ENCODE measurements at regions not wholly inside any gene's neighbourhood (a gene's known extent, or its start where the extent isn't known, plus 50 kb on each side); places are given as distances from the start of the nearest gene placed in this dataset.

GRCh38 chr11:106305458-106305857, 228.0 kb downstream of the AASDHPPT start:
- ChIA-PET POLR2A (no interaction called here), CTCF (no interaction called here)
- H3K36me3 Mint-ChIP-seq (ENCODE audit: insufficient read depth, unreplicated experiment) = no peaks in the 10 kb centered on the region
- H3K4me3 Mint-ChIP-seq (ENCODE audit: unreplicated experiment) = no peak overlapping the region
- no peaks in the 10 kb centered on the region for H3K36me3 ChIP-seq (ENCODE audit: control insufficient read depth, insufficient read depth, low read length)
- BruUV-seq (replicated peaks) = no TSS peak
- intact Hi-C loops (cut with micrococcal nuclease; ENCODE audit: unreplicated experiment) = loop anchor here (1.0 kb wide), 1 partner anchor 162 kb away; no protein-coding TSS in a partner anchor
- TF ChIP-seq, protein P1, sequence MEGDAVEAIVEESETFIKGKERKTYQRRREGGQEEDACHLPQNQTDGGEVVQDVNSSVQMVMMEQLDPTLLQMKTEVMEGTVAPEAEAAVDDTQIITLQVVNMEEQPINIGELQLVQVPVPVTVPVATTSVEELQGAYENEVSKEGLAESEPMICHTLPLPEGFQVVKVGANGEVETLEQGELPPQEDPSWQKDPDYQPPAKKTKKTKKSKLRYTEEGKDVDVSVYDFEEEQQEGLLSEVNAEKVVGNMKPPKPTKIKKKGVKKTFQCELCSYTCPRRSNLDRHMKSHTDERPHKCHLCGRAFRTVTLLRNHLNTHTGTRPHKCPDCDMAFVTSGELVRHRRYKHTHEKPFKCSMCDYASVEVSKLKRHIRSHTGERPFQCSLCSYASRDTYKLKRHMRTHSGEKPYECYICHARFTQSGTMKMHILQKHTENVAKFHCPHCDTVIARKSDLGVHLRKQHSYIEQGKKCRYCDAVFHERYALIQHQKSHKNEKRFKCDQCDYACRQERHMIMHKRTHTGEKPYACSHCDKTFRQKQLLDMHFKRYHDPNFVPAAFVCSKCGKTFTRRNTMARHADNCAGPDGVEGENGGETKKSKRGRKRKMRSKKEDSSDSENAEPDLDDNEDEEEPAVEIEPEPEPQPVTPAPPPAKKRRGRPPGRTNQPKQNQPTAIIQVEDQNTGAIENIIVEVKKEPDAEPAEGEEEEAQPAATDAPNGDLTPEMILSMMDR (IDR thresholded peaks at IDR 0.05; ENCODE audit: insufficient read depth in 1 of 2, low read depth in 1 of 2, low read length in 1 of 2, severe bottlenecking in 1 of 2, unreplicated experiment in 1 of 2) = no peak
- peaks cover 10% of the 10 kb centered on the region for H3K4me1 Mint-ChIP-seq (ENCODE audit: low read depth, unreplicated experiment)
- no peak for DNase-seq
- H3K4me1 ChIP-seq = no peaks in the 10 kb centered on the region
- peaks cover 45% of the 10 kb centered on the region for H3K9me3 Mint-ChIP-seq (ENCODE audit: unreplicated experiment)
- H3K9me3 ChIP-seq = peaks cover 33% of the 10 kb centered on the region
- H3K27me3 Mint-ChIP-seq (ENCODE audit: insufficient read depth, unreplicated experiment) = no peaks in the 10 kb centered on the region
- H3K27ac Mint-ChIP-seq (ENCODE audit: unreplicated experiment) = no peak overlapping the region
- no peak overlapping the region for H3K4me3 ChIP-seq (ENCODE audit: low read depth, low read length)
- H3K27me3 ChIP-seq (replicated peaks; ENCODE audit: control insufficient read depth, insufficient read depth, low read length) = no peaks in the 10 kb centered on the region

GRCh38 chr11:106306942-106307341, 229.5 kb downstream of the AASDHPPT start:
- Histone ChIP-seq H3K27me3 (replicated peaks; ENCODE audit: control insufficient read depth, insufficient read depth, low read length) (no peaks in the 10 kb centered on the region), H3K4me1 (no peaks in the 10 kb centered on the region), H3K4me3 (ENCODE audit: low read depth, low read length) (no peak overlapping the region), H3K36me3 (ENCODE audit: control insufficient read depth, insufficient read depth, low read length) (no peaks in the 10 kb centered on the region), H3K9me3 (peaks cover 28% of the 10 kb centered on the region)
- H3K36me3 Mint-ChIP-seq (ENCODE audit: insufficient read depth, unreplicated experiment) = no peaks in the 10 kb centered on the region
- no peaks in the 10 kb centered on the region for H3K27me3 Mint-ChIP-seq (ENCODE audit: insufficient read depth, unreplicated experiment)
- peak; percentile 44 to 56 for DNase-seq
- H3K27ac Mint-ChIP-seq (ENCODE audit: unreplicated experiment) = no peak overlapping the region
- intact Hi-C loops (cut with micrococcal nuclease; ENCODE audit: unreplicated experiment) = loop anchor here (1.0 kb wide), 2 partner anchors 151 to 155 kb away; no protein-coding TSS in a partner anchor
- peaks cover 10% of the 10 kb centered on the region for H3K4me1 Mint-ChIP-seq (ENCODE audit: low read depth, unreplicated experiment)
- peaks cover 52% of the 10 kb centered on the region for H3K9me3 Mint-ChIP-seq (ENCODE audit: unreplicated experiment)
- no TSS peak for BruUV-seq (replicated peaks)
- ChIA-PET CTCF (interaction anchor here (0.6 to 1.0 kb wide), 3 partner anchors 151 to 1302 kb away, joined by 3 read pairs; no protein-coding TSS in a partner anchor), POLR2A (no interaction called here)
- H3K4me3 Mint-ChIP-seq (ENCODE audit: unreplicated experiment) = no peak overlapping the region
- TF ChIP-seq, protein P1 (IDR thresholded peaks at IDR 0.05; ENCODE audit: insufficient read depth in 1 of 2, low read depth in 1 of 2, low read length in 1 of 2, severe bottlenecking in 1 of 2, unreplicated experiment in 1 of 2) = peak in 1 of 2 experiments; percentile 24

GRCh38 chr11:106309070-106309684, 231.7 kb downstream of the AASDHPPT start:
- peaks cover 10% of the 10 kb centered on the region for H3K4me1 Mint-ChIP-seq (ENCODE audit: low read depth, unreplicated experiment)
- no peaks in the 10 kb centered on the region for H3K36me3 ChIP-seq (ENCODE audit: control insufficient read depth, insufficient read depth, low read length)
- no peaks in the 10 kb centered on the region for H3K36me3 Mint-ChIP-seq (ENCODE audit: insufficient read depth, unreplicated experiment)
- no peak overlapping the region for H3K27ac Mint-ChIP-seq (ENCODE audit: unreplicated experiment)
- intact Hi-C loops (cut with micrococcal nuclease; ENCODE audit: unreplicated experiment) = no loop called here
- H3K9me3 ChIP-seq = peaks cover 7% of the 10 kb centered on the region; the same call in 1 of the 2 replicates
- H3K4me3 ChIP-seq (ENCODE audit: low read depth, low read length) = no peak overlapping the region
- no peak for DNase-seq
- no peaks in the 10 kb centered on the region for H3K27me3 Mint-ChIP-seq (ENCODE audit: insufficient read depth, unreplicated experiment)
- no peak overlapping the region for H3K4me3 Mint-ChIP-seq (ENCODE audit: unreplicated experiment)
- no TSS peak for BruUV-seq (replicated peaks)
- TF ChIP-seq, protein P1 (IDR thresholded peaks at IDR 0.05; ENCODE audit: insufficient read depth in 1 of 2, low read depth in 1 of 2, low read length in 1 of 2, severe bottlenecking in 1 of 2, unreplicated experiment in 1 of 2) = no peak
- POLR2A ChIA-PET = no interaction called here
- CTCF ChIA-PET = no interaction called here
- no peaks in the 10 kb centered on the region for H3K4me1 ChIP-seq
- no peaks in the 10 kb centered on the region for H3K27me3 ChIP-seq (replicated peaks; ENCODE audit: control insufficient read depth, insufficient read depth, low read length)
- H3K9me3 Mint-ChIP-seq (ENCODE audit: unreplicated experiment) = peaks cover 46% of the 10 kb centered on the region

Measured in Caco-2 (cell line).